H1 (cell line): ENCODE measurements at regions not wholly inside any gene's neighbourhood (a gene's known extent, or its start where the extent isn't known, plus 50 kb on each side); places are given as distances from the start of the nearest gene placed in this dataset.

ENCODE experiments used
- CTCF ChIA-PET: fragments of 300-600 bp; sonication (Branson Sonifier 250); formaldehyde crosslinking; loops from one replicate; lab custom pipeline; 2021; ENCODE audit not compliant: partially characterized antibody; lab: Charles Lee
- POLR2A ChIA-PET: fragments of 300-600 bp; sonication (Branson Sonifier 250); formaldehyde crosslinking; loops from one replicate; lab custom pipeline; 2021; ENCODE audit warnings: inconsistent platforms; ENCODE audit not compliant: partially characterized antibody; lab: Charles Lee
- DNase-seq, 2 experiments: peaks; one replicate each; pipeline versions ENCODE4 v3.0.0 to v3.0.0-alpha.2; 2010 to 2022; ENCODE audit warnings: low spot score in 2 of 2, low read depth in 1 of 2, mixed read lengths in 1 of 2
- FAIRE-seq: peaks from 2 replicates; lab custom pipeline; 2011; peaks lifted over from hg19 to GRCh38; lab: Jason Lieb, UNC
- H2AFZ ChIP-seq: 2 replicates; pipeline ENCODE4 v1.8.1; 2012; ENCODE audit warnings: low read length, inconsistent platforms
- H2AK5ac ChIP-seq: 2 replicates; pipeline ENCODE4 v1.6.1; 2013; ENCODE audit warnings: low read depth, low read length
- H2BK120ac ChIP-seq: replicated peaks from 2 replicates; pipeline ENCODE3; 2013; ENCODE audit warnings: low read depth, low read length, inconsistent platforms
- H2BK12ac ChIP-seq: 2 replicates; pipeline ENCODE4 v1.6.1; 2013; ENCODE audit warnings: low read depth, low read length
- H2BK15ac ChIP-seq: 2 replicates; pipeline ENCODE4 v1.6.1; 2013; ENCODE audit warnings: low read length
- H2BK20ac ChIP-seq: 2 replicates; pipeline ENCODE4 v1.6.1; 2013; ENCODE audit warnings: low read length
- H2BK5ac ChIP-seq: 2 replicates; pipeline ENCODE4 v1.6.1; 2013; ENCODE audit warnings: low read depth, low read length
- H3K14ac ChIP-seq: 2 replicates; pipeline ENCODE4 v1.6.1; 2013; ENCODE audit warnings: inconsistent platforms; ENCODE audit not compliant: insufficient read length
- H3K18ac ChIP-seq: 2 replicates; pipeline ENCODE4 v1.6.1; 2013; ENCODE audit warnings: low read length; ENCODE audit errors: extremely low read depth
- H3K23ac ChIP-seq: 2 replicates; pipeline ENCODE4 v1.6.1; 2013; ENCODE audit warnings: inconsistent platforms; ENCODE audit not compliant: insufficient read length
- H3K23me2 ChIP-seq: 2 replicates; pipeline ENCODE4 v1.6.1; 2013; ENCODE audit warnings: low read depth, low read length
- H3K27ac ChIP-seq: 2 replicates; pipeline ENCODE4 v1.6.1; 2011; ENCODE audit warnings: low read depth, low read length, inconsistent platforms
- H3K27me3 ChIP-seq, 4 experiments: replicated peaks in 1 of 4; 1 replicate in 1 of 4; 2 replicates in 3 of 4; pipeline versions ENCODE4 v1.6.1 to v1.8.1; 2011 to 2013; ENCODE audit warnings: low read length in 3 of 4, mild to moderate bottlenecking in 3 of 4, inconsistent platforms in 2 of 4, mixed read lengths in 2 of 4, moderate library complexity in 1 of 4; ENCODE audit not compliant: control insufficient read depth in 3 of 4, insufficient read depth in 3 of 4; ENCODE audit errors: extremely low read depth in 1 of 4
- H3K36me3 ChIP-seq, 4 experiments: 2 replicates each; pipeline versions ENCODE4 v1.6.1 to v1.8.1; 2011 to 2013; ENCODE audit warnings: mild to moderate bottlenecking in 4 of 4, low read length in 3 of 4, moderate library complexity in 2 of 4, control low read depth in 1 of 4, inconsistent platforms in 1 of 4; ENCODE audit not compliant: insufficient read depth in 4 of 4, control insufficient read depth in 2 of 4
- H3K4ac ChIP-seq: replicated peaks from 2 replicates; pipeline ENCODE3; 2013; ENCODE audit warnings: low read length, low read depth, mixed read lengths, inconsistent platforms; ENCODE audit not compliant: insufficient read length
- H3K4me1 ChIP-seq, 4 experiments: replicated peaks in 1 of 4; 1 replicate in 1 of 4; 2 replicates in 3 of 4; pipeline versions ENCODE4 v1.6.1 to v1.8.1; 2011 to 2013; ENCODE audit warnings: low read length in 3 of 4, inconsistent platforms in 2 of 4, mixed read lengths in 1 of 4; ENCODE audit not compliant: insufficient read depth in 4 of 4, control insufficient read depth in 3 of 4
- H3K4me2 ChIP-seq, 2 experiments: 2 replicates each; pipeline versions ENCODE4 v1.6.1 to v1.8.1; 2011 to 2013; ENCODE audit warnings: low read depth in 2 of 2, low read length in 2 of 2, control low read depth in 1 of 2, inconsistent platforms in 1 of 2, mild to moderate bottlenecking in 1 of 2; ENCODE audit not compliant: insufficient read depth in 1 of 2
- H3K4me3 ChIP-seq, 4 experiments: fragments of 200-600, 300-600 bp in 1 of 4; sonication (generic), shearing (Covaris generic), sonication (Bioruptor Twin) in 1 of 4; 2 replicates each; pipeline versions ENCODE4 v1.5.1 to v1.8.1; 2011 to 2016; ENCODE audit warnings: low read length in 4 of 4, low read depth in 3 of 4, control low read depth in 2 of 4, inconsistent platforms in 2 of 4, mild to moderate bottlenecking in 2 of 4, mixed read lengths in 1 of 4, moderate library complexity in 1 of 4; ENCODE audit not compliant: insufficient read depth in 2 of 4; ENCODE audit errors: extremely low read depth in 1 of 4
- H3K56ac ChIP-seq: replicated peaks from 2 replicates; pipeline ENCODE3; 2013; ENCODE audit warnings: low read depth, mild to moderate bottlenecking, mixed read lengths, low read length, inconsistent platforms; ENCODE audit not compliant: insufficient read length
- H3K79me1 ChIP-seq: 2 replicates; pipeline ENCODE4 v1.6.1; 2013; ENCODE audit warnings: low read depth, low read length, control low read depth
- H3K79me2 ChIP-seq, 2 experiments: 2 replicates each; pipeline versions ENCODE4 v1.6.1 to v1.8.1; 2012 to 2013; ENCODE audit warnings: low read length in 2 of 2, mild to moderate bottlenecking in 2 of 2, inconsistent platforms in 1 of 2; ENCODE audit not compliant: insufficient read depth in 2 of 2, control insufficient read depth in 1 of 2
- H3K9ac ChIP-seq, 4 experiments: replicated peaks in 1 of 4; 1 replicate in 1 of 4; 2 replicates in 3 of 4; pipeline versions ENCODE4 v1.6.1 to v1.8.1; 2011 to 2013; ENCODE audit warnings: low read depth in 3 of 4, low read length in 3 of 4, control low read depth in 2 of 4, mild to moderate bottlenecking in 2 of 4, moderate library complexity in 2 of 4, inconsistent platforms in 1 of 4; ENCODE audit errors: extremely low read depth in 1 of 4
- H3K9me3 ChIP-seq, 2 experiments: 2 replicates each; pipeline versions ENCODE4 v1.6.1 to v1.8.1; 2012 to 2013; ENCODE audit warnings: mild to moderate bottlenecking in 2 of 2, moderate library complexity in 2 of 2, control low read depth in 1 of 2, inconsistent platforms in 1 of 2, low read depth in 1 of 2, low read length in 1 of 2, mixed read lengths in 1 of 2; ENCODE audit not compliant: insufficient read depth in 2 of 2
- H4K20me1 ChIP-seq, 2 experiments: replicated peaks in 1 of 2; 2 replicates each; pipeline versions ENCODE3 to v1.8.1; 2011 to 2013; ENCODE audit warnings: inconsistent platforms in 2 of 2, low read length in 2 of 2, mild to moderate bottlenecking in 1 of 2; ENCODE audit not compliant: insufficient read depth in 2 of 2, control insufficient read depth in 1 of 2
- H4K5ac ChIP-seq: 2 replicates; pipeline ENCODE4 v1.6.1; 2013; ENCODE audit warnings: low read length, low read depth, mixed read lengths, inconsistent platforms; ENCODE audit not compliant: insufficient read length
- H4K8ac ChIP-seq: 2 replicates; pipeline ENCODE4 v1.8.0; 2013; ENCODE audit warnings: mild to moderate bottlenecking, moderate library complexity, low read length, inconsistent platforms; ENCODE audit not compliant: insufficient read depth; ENCODE audit errors: extremely low read depth
- H4K91ac ChIP-seq: replicated peaks from 2 replicates; pipeline ENCODE3; 2013; ENCODE audit warnings: low read length, mixed read lengths, inconsistent platforms; ENCODE audit not compliant: insufficient read length
- ATF2 ChIP-seq: IDR thresholded peaks from 2 replicates; pipeline ENCODE4 v1.6.1; 2012; ENCODE audit warnings: low read length, inconsistent platforms
- BACH1 ChIP-seq: IDR thresholded peaks from 2 replicates; pipeline ENCODE4 v1.6.1; 2012; ENCODE audit warnings: low read length, improper control_type of control experiment
- CBX8 ChIP-seq: fragments of 300-800, 300-1000 bp; sonication (generic); IDR thresholded peaks from 2 replicates; pipeline ENCODE4 v1.7.1; 2016; ENCODE audit warnings: low read depth, low read length, borderline replicate concordance
- CHD1 ChIP-seq: IDR thresholded peaks from 2 replicates; pipeline ENCODE4 v1.6.1; 2012; ENCODE audit warnings: low read depth, low read length, improper control_type of control experiment
- EGR1 ChIP-seq: IDR thresholded peaks from 2 replicates; pipeline ENCODE4 v1.6.1; 2011; ENCODE audit warnings: low read depth, low read length, borderline replicate concordance
- NANOG ChIP-seq: IDR thresholded peaks from 2 replicates; pipeline ENCODE4 v1.6.1; 2011; ENCODE audit warnings: low read length, low read depth, mild to moderate bottlenecking, inconsistent platforms; ENCODE audit not compliant: insufficient read depth, poor library complexity, severe bottlenecking
- POLR2AphosphoS5 ChIP-seq: IDR thresholded peaks from 2 replicates; pipeline ENCODE4 v1.6.1; 2011; ENCODE audit warnings: low read depth, low read length
- RNF2 ChIP-seq: fragments of 200-900, 300-1000 bp; sonication (generic); IDR thresholded peaks from 2 replicates; pipeline ENCODE4 v1.7.1; 2016; ENCODE audit warnings: borderline replicate concordance, low read depth, mild to moderate bottlenecking, antibody characterized with exemption, low read length; ENCODE audit not compliant: poor library complexity, severe bottlenecking; ENCODE audit errors: missing control alignments
- SAP30 ChIP-seq: fragments of 300-600 bp; sonication (generic); IDR thresholded peaks from 2 replicates; pipeline ENCODE4 v1.7.1; 2012; ENCODE audit warnings: low read length, moderate library complexity, mild to moderate bottlenecking, inconsistent platforms; ENCODE audit not compliant: insufficient read depth, insufficient replicate concordance
- SIN3A ChIP-seq, 2 experiments: IDR thresholded peaks in 1 of 2; conservative IDR thresholded peaks in 1 of 2; 2 replicates each; pipeline ENCODE4 v1.6.1; 2011 to 2012; ENCODE audit warnings: low read length in 2 of 2, improper control_type of control experiment in 1 of 2, low read depth in 1 of 2, mild to moderate bottlenecking in 1 of 2
- TAF7 ChIP-seq: optimal IDR thresholded peaks from 2 replicates; pipeline ENCODE3; 2011; ENCODE audit warnings: low read depth, mild to moderate bottlenecking, inconsistent platforms, low read length, moderate library complexity, borderline replicate concordance
- YY1 ChIP-seq: IDR thresholded peaks from 2 replicates; pipeline ENCODE4 v1.6.1; 2011; ENCODE audit warnings: low read depth, mild to moderate bottlenecking, low read length
- WGBS, 2 experiments: shearing (Covaris generic) in 1 of 2; methylation state at CpG; one replicate each; pipeline versions ENCODE4 v1.1.6 to v1.1.7; 2013 to 2015; ENCODE audit warnings: low lambda C conversion rate in 2 of 2, mixed read lengths in 2 of 2, inconsistent platforms in 1 of 2, low coverage in 1 of 2, missing lambda C conversion rate in 1 of 2; ENCODE audit not compliant: insufficient replicate concordance in 2 of 2, insufficient coverage in 1 of 2, insufficient read length in 1 of 2; ENCODE audit errors: extremely low coverage in 1 of 2, missing lambda C conversion rate in 1 of 2; 5-methylcytosine and 5-hydroxymethylcytosine counted together

GRCh38 chr1:221309723-221310122 lies 430.5 kb downstream of the HLX start:
- POLR2A ChIA-PET = interaction anchor here (1.4 kb wide), 1 partner anchor 11 kb away, joined by 3 read pairs; no protein-coding TSS in a partner anchor
- WGBS, 2 experiments = 94% methylated on average over 1 of the region's 1 CpG; no CpG with 5 or more reads in 1 of the 2 experiments
- TF ChIP-seq ATF2 (no peak), YY1 (no peak), CHD1 (no peak), POLR2AphosphoS5 (no peak), BACH1 (no peak), CBX8 (no peak), TAF7 (no peak), RNF2 (no peak), EGR1 (no peak), NANOG (no peak), SIN3A (conservative IDR thresholded peaks at IDR 0.05 in 1 of 2, IDR thresholded peaks at IDR 0.05 in 1 of 2; ENCODE audit: low read depth in 1 of 2, low read length in 2 of 2) (no peak), SAP30 (no peak)

More at GRCh38 chr1:221309723-221310122, 430.5 kb downstream of the HLX start:
- CTCF ChIA-PET = interaction anchor here (0.9 to 1.5 kb wide), 3 partner anchors 24 to 122 kb away, joined by 3 to 4 read pairs (median 4); no protein-coding TSS in a partner anchor
- Histone ChIP-seq H3K27me3 (no peaks in the 10 kb centered on the region), H3K4ac (no peak overlapping the region), H4K91ac (no peak overlapping the region), H3K27ac (no peak overlapping the region), H4K20me1 (no peaks in the 10 kb centered on the region), H2BK20ac (no peak overlapping the region), H3K79me1 (no peaks in the 10 kb centered on the region), H3K23ac (no peak overlapping the region), H4K5ac (no peak overlapping the region), H3K23me2 (no peaks in the 10 kb centered on the region), H2AK5ac (no peak overlapping the region), H2BK12ac (no peak overlapping the region), H2BK5ac (no peak overlapping the region), H3K4me3 (no peak overlapping the region), H3K4me2 (no peak overlapping the region), H3K9me3 (no peaks in the 10 kb centered on the region), H3K9ac (no peak overlapping the region), H3K14ac (no peak overlapping the region), H3K18ac (no peak overlapping the region), H2AFZ (0 out of 2 replicates have a peak overlapping the region, but pooled peaks have one; percentile 51), H3K36me3 (no peaks in the 10 kb centered on the region), H2BK15ac (no peak overlapping the region), H3K56ac (no peak overlapping the region), H3K79me2 (no peaks in the 10 kb centered on the region), H4K8ac (no peak overlapping the region), H3K4me1 (peaks cover 0 to 2% (median 0%) of the 10 kb centered on the region in 4 experiments; a peak in 3 of 7 replicates), H2BK120ac (no peak overlapping the region)
- FAIRE-seq (no peak), DNase-seq (no peak)
